ENCODE measurements at regions not wholly inside any gene's neighbourhood (a gene's known extent, or its start where the extent isn't known, plus 50 kb on each side); places are given as distances from the start of the nearest gene placed in this dataset.

- TF ChIP-seq, protein P1, sequence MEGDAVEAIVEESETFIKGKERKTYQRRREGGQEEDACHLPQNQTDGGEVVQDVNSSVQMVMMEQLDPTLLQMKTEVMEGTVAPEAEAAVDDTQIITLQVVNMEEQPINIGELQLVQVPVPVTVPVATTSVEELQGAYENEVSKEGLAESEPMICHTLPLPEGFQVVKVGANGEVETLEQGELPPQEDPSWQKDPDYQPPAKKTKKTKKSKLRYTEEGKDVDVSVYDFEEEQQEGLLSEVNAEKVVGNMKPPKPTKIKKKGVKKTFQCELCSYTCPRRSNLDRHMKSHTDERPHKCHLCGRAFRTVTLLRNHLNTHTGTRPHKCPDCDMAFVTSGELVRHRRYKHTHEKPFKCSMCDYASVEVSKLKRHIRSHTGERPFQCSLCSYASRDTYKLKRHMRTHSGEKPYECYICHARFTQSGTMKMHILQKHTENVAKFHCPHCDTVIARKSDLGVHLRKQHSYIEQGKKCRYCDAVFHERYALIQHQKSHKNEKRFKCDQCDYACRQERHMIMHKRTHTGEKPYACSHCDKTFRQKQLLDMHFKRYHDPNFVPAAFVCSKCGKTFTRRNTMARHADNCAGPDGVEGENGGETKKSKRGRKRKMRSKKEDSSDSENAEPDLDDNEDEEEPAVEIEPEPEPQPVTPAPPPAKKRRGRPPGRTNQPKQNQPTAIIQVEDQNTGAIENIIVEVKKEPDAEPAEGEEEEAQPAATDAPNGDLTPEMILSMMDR (IDR thresholded peaks at IDR 0.05) = no peak
- TF ChIP-seq POLR2AphosphoS5 (IDR thresholded peaks at IDR 0.05; ENCODE audit: low read depth, low read length) (no peak), TCF7L2 (IDR thresholded peaks at IDR 0.05; ENCODE audit: low read depth, low read length) (no peak), SIN3A (IDR thresholded peaks at IDR 0.05; ENCODE audit: borderline replicate concordance, insufficient read depth, low read depth, low read length) (no peak)
Measured at GRCh38 chr2:189374481-189374880, 66.8 kb upstream of the WDR75 start.

Data from Panc1 (cell line).